GM21576 (cell line): ENCODE measurements at regions not wholly inside any gene's neighbourhood (a gene's known extent, or its start where the extent isn't known, plus 50 kb on each side); places are given as distances from the start of the nearest gene placed in this dataset.
"Not testable (repeated sequence)": the region's sequence is repeated elsewhere in the genome, so short reads cannot be mapped to it uniquely, and the experiment has no call there.

Experiments
- ATAC-seq: cut with Tn5 transposase; IDR thresholded peaks from one replicate; pipeline ENCODE4 v1.9.1; 2021; ENCODE audit warnings: mild to moderate bottlenecking, moderate library complexity; ENCODE audit not compliant: unreplicated experiment

- not testable (repeated sequence) for ATAC-seq
Measured at GRCh38 chr6:121634586-121634985, 199.1 kb downstream of the GJA1 start.

- ATAC-seq: no peak
Measured at GRCh38 chr6:121635355-121635754, 199.9 kb downstream of the GJA1 start.

- not testable (repeated sequence) for ATAC-seq
Measured at GRCh38 chr6:121636217-121636616, 200.8 kb downstream of the GJA1 start.

- no peak for ATAC-seq
Measured at GRCh38 chr6:121639021-121639420, 203.6 kb downstream of the GJA1 start.

GRCh38 chr6:121641158-121641557, 205.7 kb downstream of the GJA1 start:
- ATAC-seq: no peak

GRCh38 chr6:121645100-121645745, 209.8 kb downstream of the GJA1 start:
- no peak for ATAC-seq

GRCh38 chr6:121647905-121648304, 212.5 kb downstream of the GJA1 start:
- ATAC-seq: no peak

- no peak for ATAC-seq
Measured at GRCh38 chr6:121649951-121650350, 214.5 kb downstream of the GJA1 start.

GRCh38 chr6:121651420-121651819, 216.0 kb downstream of the GJA1 start:
- no peak for ATAC-seq

GRCh38 chr6:121652223-121652622, 216.8 kb downstream of the GJA1 start:
- no peak for ATAC-seq

- ATAC-seq: no peak
Measured at GRCh38 chr6:121652726-121653623, 217.5 kb downstream of the GJA1 start.

GRCh38 chr6:121653624-121654008, 218.2 kb downstream of the GJA1 start:
- ATAC-seq: no peak

GRCh38 chr6:121657972-121658371, 222.5 kb downstream of the GJA1 start:
- ATAC-seq: no peak

GRCh38 chr6:121660277-121660676, 224.8 kb downstream of the GJA1 start:
- no peak for ATAC-seq

GRCh38 chr6:121663292-121663810, 227.9 kb downstream of the GJA1 start:
- ATAC-seq: no peak

- no peak for ATAC-seq
Measured at GRCh38 chr6:121664158-121664557, 228.7 kb downstream of the GJA1 start.

- ATAC-seq: no peak
Measured at GRCh38 chr6:121666814-121667213, 231.4 kb downstream of the GJA1 start.

- no peak for ATAC-seq
Measured at GRCh38 chr6:121668259-121668658, 232.8 kb downstream of the GJA1 start.

- no peak for ATAC-seq
Measured at GRCh38 chr6:121670511-121670910, 235.1 kb downstream of the GJA1 start.

- no peak for ATAC-seq
Measured at GRCh38 chr6:121677571-121677970, 242.1 kb downstream of the GJA1 start.

- ATAC-seq: no peak
Measured at GRCh38 chr6:121678245-121678644, 242.8 kb downstream of the GJA1 start.

GRCh38 chr6:121680058-121680457, 244.6 kb downstream of the GJA1 start:
- ATAC-seq: no peak
